H9 (cell line): ENCODE measurements at regions not wholly inside any gene's neighbourhood (a gene's known extent, or its start where the extent isn't known, plus 50 kb on each side); places are given as distances from the start of the nearest gene placed in this dataset.

Experiments used
- DNase-seq: peaks from one replicate; pipeline ENCODE4 v3.0.0-alpha.2; 2017
- H2AFZ ChIP-seq: one replicate; pipeline ENCODE4 v1.6.1; 2013; ENCODE audit warnings: mild to moderate bottlenecking, low read length, control low read depth, moderate library complexity
- H2AK5ac ChIP-seq: 2 replicates; pipeline ENCODE4 v1.6.1; 2013; ENCODE audit warnings: low read length, control low read depth, mixed read lengths; ENCODE audit not compliant: insufficient read length
- H2BK120ac ChIP-seq: one replicate; pipeline ENCODE4 v1.6.1; 2013; ENCODE audit warnings: low read depth, mild to moderate bottlenecking, low read length, control low read depth, inconsistent platforms; ENCODE audit not compliant: poor library complexity, severe bottlenecking
- H2BK12ac ChIP-seq: 2 replicates; pipeline ENCODE4 v1.6.1; 2013; ENCODE audit warnings: low read length, control low read depth, mixed read lengths, low read depth; ENCODE audit not compliant: insufficient read length
- H2BK15ac ChIP-seq: 2 replicates; pipeline ENCODE4 v1.6.1; 2013; ENCODE audit warnings: low read depth, low read length, control low read depth
- H2BK20ac ChIP-seq: one replicate; pipeline ENCODE4 v1.6.1; 2013; ENCODE audit warnings: low read depth, mild to moderate bottlenecking, low read length, control low read depth, inconsistent platforms; ENCODE audit not compliant: poor library complexity, severe bottlenecking
- H2BK5ac ChIP-seq: 2 replicates; pipeline ENCODE4 v1.6.1; 2013; ENCODE audit warnings: low read length, control low read depth, mixed read lengths; ENCODE audit not compliant: insufficient read length
- H3K14ac ChIP-seq: 2 replicates; pipeline ENCODE4 v1.6.1; 2013; ENCODE audit warnings: low read length, control low read depth; ENCODE audit not compliant: insufficient read depth
- H3K18ac ChIP-seq: 2 replicates; pipeline ENCODE4 v1.6.1; 2013; ENCODE audit warnings: low read depth, mild to moderate bottlenecking, mixed read lengths, low read length, control low read depth; ENCODE audit not compliant: insufficient read length
- H3K23ac ChIP-seq: 2 replicates; pipeline ENCODE4 v1.6.1; 2013; ENCODE audit warnings: low read length, control low read depth, mixed read lengths, low read depth; ENCODE audit not compliant: insufficient read length
- H3K23me2 ChIP-seq: 2 replicates; pipeline ENCODE4 v1.6.1; 2013; ENCODE audit warnings: low read depth, mild to moderate bottlenecking, mixed read lengths, low read length, control low read depth; ENCODE audit not compliant: insufficient read length, poor library complexity, severe bottlenecking
- H3K27ac ChIP-seq: 2 replicates; pipeline ENCODE4 v1.5.1; 2013; ENCODE audit warnings: low read length, control low read depth, mixed read lengths, low read depth; ENCODE audit not compliant: insufficient read length
- H3K27me3 ChIP-seq: 2 replicates; pipeline ENCODE4 v1.6.1; 2013; ENCODE audit warnings: low read length, control low read depth, inconsistent platforms; ENCODE audit not compliant: insufficient read depth
- H3K4ac ChIP-seq: 2 replicates; pipeline ENCODE4 v1.6.1; 2013; ENCODE audit warnings: low read depth, mild to moderate bottlenecking, control low read depth, inconsistent platforms, low read length, moderate library complexity
- H3K4me1 ChIP-seq: 2 replicates; pipeline ENCODE4 v1.6.1; 2013; ENCODE audit warnings: low read length, control low read depth, inconsistent platforms; ENCODE audit not compliant: insufficient read depth
- H3K4me2 ChIP-seq: 2 replicates; pipeline ENCODE4 v1.6.1; 2013; ENCODE audit warnings: low read length, control low read depth, mixed read lengths; ENCODE audit not compliant: insufficient read length, insufficient read depth
- H3K56ac ChIP-seq: 2 replicates; pipeline ENCODE4 v1.6.1; 2013; ENCODE audit warnings: low read depth, mild to moderate bottlenecking, mixed read lengths, low read length, control low read depth; ENCODE audit not compliant: insufficient read length
- H3K79me1 ChIP-seq: 2 replicates; pipeline ENCODE4 v1.6.1; 2013; ENCODE audit warnings: low read depth, mild to moderate bottlenecking, moderate library complexity, low read length, control low read depth, inconsistent platforms; ENCODE audit not compliant: insufficient read depth, poor library complexity, severe bottlenecking
- H3K79me2 ChIP-seq: 2 replicates; pipeline ENCODE4 v1.6.1; 2013; ENCODE audit warnings: low read length, control low read depth, inconsistent platforms; ENCODE audit not compliant: insufficient read depth
- H3K9ac ChIP-seq: 2 replicates; pipeline ENCODE4 v1.6.1; 2013; ENCODE audit warnings: low read length, control low read depth, mixed read lengths; ENCODE audit not compliant: insufficient read length; ENCODE audit errors: extremely low read depth
- H3K9me3 ChIP-seq: one replicate; pipeline ENCODE4 v1.6.1; 2013; ENCODE audit warnings: low read depth, low read length, inconsistent platforms; ENCODE audit not compliant: control insufficient read depth
- H3T11ph ChIP-seq: one replicate; pipeline ENCODE4 v1.6.1; 2013; ENCODE audit warnings: mild to moderate bottlenecking, low read length, control low read depth, inconsistent platforms
- H4K20me1 ChIP-seq: one replicate; pipeline ENCODE4 v1.6.1; 2013; ENCODE audit not compliant: control insufficient read depth, insufficient read length, insufficient read depth
- H4K5ac ChIP-seq: 2 replicates; pipeline ENCODE4 v1.6.1; 2013; ENCODE audit warnings: low read depth, mild to moderate bottlenecking, mixed read lengths, low read length, control low read depth; ENCODE audit not compliant: insufficient read length
- H4K8ac ChIP-seq: replicated peaks from 2 replicates; pipeline ENCODE4 v1.6.1; 2013; ENCODE audit warnings: low read length, control low read depth, mixed read lengths, low read depth; ENCODE audit not compliant: insufficient read length
- H4K91ac ChIP-seq: 2 replicates; pipeline ENCODE4 v1.6.1; 2013; ENCODE audit warnings: low read depth, mild to moderate bottlenecking, moderate library complexity, mixed read lengths, low read length, control low read depth; ENCODE audit not compliant: insufficient read length
- H3K27ac Mint-ChIP-seq, 3 experiments: 2 replicates in 2 of 3; 3 replicates in 1 of 3; pipeline ENCODE4 v1.8.0; 2020 to 2021; ENCODE audit warnings: mixed read lengths in 3 of 3, mild to moderate bottlenecking in 1 of 3, moderate library complexity in 1 of 3
- H3K27me3 Mint-ChIP-seq: 2 replicates; pipeline ENCODE4 v1.8.0; 2021; ENCODE audit warnings: low read depth, mild to moderate bottlenecking, moderate library complexity, mixed read lengths
- H3K36me3 Mint-ChIP-seq, 3 experiments: 2 replicates in 2 of 3; 3 replicates in 1 of 3; pipeline ENCODE4 v1.8.0; 2020 to 2021; ENCODE audit warnings: low read depth in 3 of 3, mixed read lengths in 3 of 3; ENCODE audit not compliant: insufficient read depth in 1 of 3
- H3K4me1 Mint-ChIP-seq, 2 experiments: 2 replicates each; pipeline ENCODE4 v1.8.0; 2020; ENCODE audit warnings: mixed read lengths in 2 of 2
- H3K4me3 Mint-ChIP-seq, 2 experiments: 2 replicates in 1 of 2; 3 replicates in 1 of 2; pipeline ENCODE4 v1.8.0; 2020 to 2021; ENCODE audit warnings: mild to moderate bottlenecking in 2 of 2, mixed read lengths in 2 of 2, moderate library complexity in 1 of 2
- H3K9me3 Mint-ChIP-seq, 2 experiments: 2 replicates in 1 of 2; 3 replicates in 1 of 2; pipeline ENCODE4 v1.8.0; 2020; ENCODE audit warnings: mild to moderate bottlenecking in 2 of 2, mixed read lengths in 2 of 2, moderate library complexity in 1 of 2
- WGBS: extraction: QIAGEN DNeasy Blood & Tissue Kit; methylation state at CpG from one replicate; pipeline ENCODE4 v1.1.7; 2013; ENCODE audit warnings: missing lambda C conversion rate, low lambda C conversion rate, mixed read lengths; ENCODE audit not compliant: insufficient read length; ENCODE audit errors: extremely low coverage; 5-methylcytosine and 5-hydroxymethylcytosine counted together
- TF ChIP-seq, protein P1 (sequence below): fragments of 200-600 bp; sonication (generic); conservative IDR thresholded peaks from 3 replicates; pipeline ENCODE4 v1.8.0; 2021; ENCODE audit warnings: antibody characterized with exemption, mild to moderate bottlenecking

DNA sequence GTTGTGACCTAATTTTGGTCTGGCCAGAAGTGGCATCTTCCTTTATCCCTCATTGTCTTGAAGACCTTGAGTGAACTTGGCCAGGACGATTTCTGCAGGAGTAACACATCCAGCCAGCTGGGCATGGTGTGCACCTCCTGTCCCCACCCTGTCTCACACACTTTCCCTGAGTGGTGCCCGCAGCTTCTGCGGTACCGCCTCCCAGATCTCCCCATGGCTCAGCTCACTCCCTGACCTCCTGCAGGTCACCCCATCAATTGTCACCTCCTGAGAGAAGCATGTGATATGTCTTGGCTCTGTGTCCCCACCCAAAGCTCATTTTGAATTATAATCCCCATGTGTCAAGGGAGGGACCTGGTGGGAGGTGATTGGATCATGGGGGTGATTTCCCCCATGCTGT lies 50.2 kb upstream of the TP53I11 start:
- no peaks in the 10 kb centered on the region; the same call in 1 of the 2 replicates for H3K4me1 ChIP-seq
- no peak overlapping the region for H2AK5ac ChIP-seq
- no peaks in the 10 kb centered on the region for H3K79me1 ChIP-seq
- no peak overlapping the region for H2BK12ac ChIP-seq
- WGBS: no CpG with 5 or more reads among the region's 4 CpGs
- TF ChIP-seq, protein P1, sequence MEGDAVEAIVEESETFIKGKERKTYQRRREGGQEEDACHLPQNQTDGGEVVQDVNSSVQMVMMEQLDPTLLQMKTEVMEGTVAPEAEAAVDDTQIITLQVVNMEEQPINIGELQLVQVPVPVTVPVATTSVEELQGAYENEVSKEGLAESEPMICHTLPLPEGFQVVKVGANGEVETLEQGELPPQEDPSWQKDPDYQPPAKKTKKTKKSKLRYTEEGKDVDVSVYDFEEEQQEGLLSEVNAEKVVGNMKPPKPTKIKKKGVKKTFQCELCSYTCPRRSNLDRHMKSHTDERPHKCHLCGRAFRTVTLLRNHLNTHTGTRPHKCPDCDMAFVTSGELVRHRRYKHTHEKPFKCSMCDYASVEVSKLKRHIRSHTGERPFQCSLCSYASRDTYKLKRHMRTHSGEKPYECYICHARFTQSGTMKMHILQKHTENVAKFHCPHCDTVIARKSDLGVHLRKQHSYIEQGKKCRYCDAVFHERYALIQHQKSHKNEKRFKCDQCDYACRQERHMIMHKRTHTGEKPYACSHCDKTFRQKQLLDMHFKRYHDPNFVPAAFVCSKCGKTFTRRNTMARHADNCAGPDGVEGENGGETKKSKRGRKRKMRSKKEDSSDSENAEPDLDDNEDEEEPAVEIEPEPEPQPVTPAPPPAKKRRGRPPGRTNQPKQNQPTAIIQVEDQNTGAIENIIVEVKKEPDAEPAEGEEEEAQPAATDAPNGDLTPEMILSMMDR: no peak
- no peak overlapping the region for H3K56ac ChIP-seq
- no peak overlapping the region for H3K27ac ChIP-seq
- H2BK120ac ChIP-seq: no peak overlapping the region
- Mint-ChIP-seq H3K36me3 (no peaks in the 10 kb centered on the region), H3K27ac (no peak overlapping the region), H3K9me3 (no peaks in the 10 kb centered on the region), H3K27me3 (peaks cover 16% of the 10 kb centered on the region), H3K4me3 (no peak overlapping the region), H3K4me1 (peaks cover 7 to 17% of the 10 kb centered on the region in 2 experiments)
- no peak overlapping the region for H3T11ph ChIP-seq
- no peak overlapping the region for H3K9ac ChIP-seq
- H2AFZ ChIP-seq: no peak overlapping the region
- H3K27me3 ChIP-seq: no peaks in the 10 kb centered on the region
- H2BK20ac ChIP-seq: no peak overlapping the region
- H3K4me2 ChIP-seq: no peak overlapping the region
- no peaks in the 10 kb centered on the region for H3K23me2 ChIP-seq
- no peak overlapping the region for H3K18ac ChIP-seq
- no peak overlapping the region for H3K23ac ChIP-seq
- H3K79me2 ChIP-seq: no peaks in the 10 kb centered on the region
- no peak for DNase-seq
- H2BK5ac ChIP-seq: no peak overlapping the region
- no peak overlapping the region for H3K4ac ChIP-seq
- no peak overlapping the region for H4K5ac ChIP-seq
- no peak overlapping the region for H2BK15ac ChIP-seq
- H3K9me3 ChIP-seq: no peaks in the 10 kb centered on the region
- no peak overlapping the region for H4K91ac ChIP-seq
- no peak overlapping the region for H4K8ac ChIP-seq
- H4K20me1 ChIP-seq: no peaks in the 10 kb centered on the region
- H3K14ac ChIP-seq: peak overlapping the region; percentile 12; the same call in 1 of the 2 replicates
